ENCODE measurements at regions not wholly inside any gene's neighbourhood (a gene's known extent, or its start where the extent isn't known, plus 50 kb on each side); places are given as distances from the start of the nearest gene placed in this dataset.

DNA sequence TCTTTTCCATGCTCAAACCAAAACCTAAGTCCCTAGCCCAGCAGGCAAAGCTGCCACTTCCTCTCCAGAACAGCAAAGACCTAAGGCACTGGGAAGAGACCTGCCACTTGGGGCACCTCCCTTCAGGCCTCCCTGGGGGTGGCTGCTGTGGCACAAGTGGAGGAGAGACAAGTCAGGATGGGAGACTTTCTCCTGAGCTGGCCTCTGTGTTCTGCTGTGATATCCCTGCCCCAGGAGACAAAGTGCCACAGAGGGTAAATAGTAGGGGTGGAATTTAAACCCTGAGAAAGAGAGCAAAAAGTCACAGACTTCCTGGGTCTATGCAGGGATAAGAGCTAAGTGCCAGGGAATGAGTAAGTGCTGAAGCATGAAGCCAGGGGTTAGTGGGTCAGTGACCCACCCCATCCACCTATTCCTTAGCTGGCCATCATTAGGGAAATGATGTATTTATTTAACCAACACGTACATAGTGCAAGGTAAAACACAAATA is 84.2 kb downstream of the MRPL14 start (continued):
- TF ChIP-seq, protein P1, sequence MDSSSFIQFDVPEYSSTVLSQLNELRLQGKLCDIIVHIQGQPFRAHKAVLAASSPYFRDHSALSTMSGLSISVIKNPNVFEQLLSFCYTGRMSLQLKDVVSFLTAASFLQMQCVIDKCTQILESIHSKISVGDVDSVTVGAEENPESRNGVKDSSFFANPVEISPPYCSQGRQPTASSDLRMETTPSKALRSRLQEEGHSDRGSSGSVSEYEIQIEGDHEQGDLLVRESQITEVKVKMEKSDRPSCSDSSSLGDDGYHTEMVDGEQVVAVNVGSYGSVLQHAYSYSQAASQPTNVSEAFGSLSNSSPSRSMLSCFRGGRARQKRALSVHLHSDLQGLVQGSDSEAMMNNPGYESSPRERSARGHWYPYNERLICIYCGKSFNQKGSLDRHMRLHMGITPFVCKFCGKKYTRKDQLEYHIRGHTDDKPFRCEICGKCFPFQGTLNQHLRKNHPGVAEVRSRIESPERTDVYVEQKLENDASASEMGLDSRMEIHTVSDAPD (CRISPR knock-in tag; IDR thresholded peaks at IDR 0.05), result no peak
- TF ChIP-seq NFKB2 (CRISPR knock-in tag; IDR thresholded peaks at IDR 0.05; ENCODE audit: borderline replicate concordance) (0 out of 2 replicates have a peak, but pooled peaks have one; percentile 8), ZSCAN25 (CRISPR knock-in tag; IDR thresholded peaks at IDR 0.05) (no peak), ADNP (CRISPR knock-in tag; IDR thresholded peaks at IDR 0.05) (no peak), PPARG (CRISPR knock-in tag; conservative IDR thresholded peaks at IDR 0.05) (peak; percentile 69), ZNF749 (CRISPR knock-in tag; IDR thresholded peaks at IDR 0.05; ENCODE audit: borderline replicate concordance) (no peak), NCOA1 (CRISPR knock-in tag; IDR thresholded peaks at IDR 0.05) (no peak), KAT8 (CRISPR knock-in tag; IDR thresholded peaks at IDR 0.05) (no peak; the same call in 1 of the 2 replicates), ZNF570 (CRISPR knock-in tag; IDR thresholded peaks at IDR 0.05; ENCODE audit: borderline replicate concordance) (no peak), ZNF274 (CRISPR knock-in tag; IDR thresholded peaks at IDR 0.05) (no peak)
- TF ChIP-seq, protein P2, sequence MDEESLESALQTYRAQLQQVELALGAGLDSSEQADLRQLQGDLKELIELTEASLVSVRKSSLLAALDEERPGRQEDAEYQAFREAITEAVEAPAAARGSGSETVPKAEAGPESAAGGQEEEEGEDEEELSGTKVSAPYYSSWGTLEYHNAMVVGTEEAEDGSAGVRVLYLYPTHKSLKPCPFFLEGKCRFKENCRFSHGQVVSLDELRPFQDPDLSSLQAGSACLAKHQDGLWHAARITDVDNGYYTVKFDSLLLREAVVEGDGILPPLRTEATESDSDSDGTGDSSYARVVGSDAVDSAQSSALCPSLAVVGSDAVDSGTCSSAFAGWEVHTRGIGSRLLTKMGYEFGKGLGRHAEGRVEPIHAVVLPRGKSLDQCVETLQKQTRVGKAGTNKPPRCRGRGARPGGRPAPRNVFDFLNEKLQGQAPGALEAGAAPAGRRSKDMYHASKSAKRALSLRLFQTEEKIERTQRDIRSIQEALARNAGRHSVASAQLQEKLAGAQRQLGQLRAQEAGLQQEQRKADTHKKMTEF (CRISPR knock-in tag; IDR thresholded peaks at IDR 0.05), result no peak
- TF ChIP-seq, protein P3, sequence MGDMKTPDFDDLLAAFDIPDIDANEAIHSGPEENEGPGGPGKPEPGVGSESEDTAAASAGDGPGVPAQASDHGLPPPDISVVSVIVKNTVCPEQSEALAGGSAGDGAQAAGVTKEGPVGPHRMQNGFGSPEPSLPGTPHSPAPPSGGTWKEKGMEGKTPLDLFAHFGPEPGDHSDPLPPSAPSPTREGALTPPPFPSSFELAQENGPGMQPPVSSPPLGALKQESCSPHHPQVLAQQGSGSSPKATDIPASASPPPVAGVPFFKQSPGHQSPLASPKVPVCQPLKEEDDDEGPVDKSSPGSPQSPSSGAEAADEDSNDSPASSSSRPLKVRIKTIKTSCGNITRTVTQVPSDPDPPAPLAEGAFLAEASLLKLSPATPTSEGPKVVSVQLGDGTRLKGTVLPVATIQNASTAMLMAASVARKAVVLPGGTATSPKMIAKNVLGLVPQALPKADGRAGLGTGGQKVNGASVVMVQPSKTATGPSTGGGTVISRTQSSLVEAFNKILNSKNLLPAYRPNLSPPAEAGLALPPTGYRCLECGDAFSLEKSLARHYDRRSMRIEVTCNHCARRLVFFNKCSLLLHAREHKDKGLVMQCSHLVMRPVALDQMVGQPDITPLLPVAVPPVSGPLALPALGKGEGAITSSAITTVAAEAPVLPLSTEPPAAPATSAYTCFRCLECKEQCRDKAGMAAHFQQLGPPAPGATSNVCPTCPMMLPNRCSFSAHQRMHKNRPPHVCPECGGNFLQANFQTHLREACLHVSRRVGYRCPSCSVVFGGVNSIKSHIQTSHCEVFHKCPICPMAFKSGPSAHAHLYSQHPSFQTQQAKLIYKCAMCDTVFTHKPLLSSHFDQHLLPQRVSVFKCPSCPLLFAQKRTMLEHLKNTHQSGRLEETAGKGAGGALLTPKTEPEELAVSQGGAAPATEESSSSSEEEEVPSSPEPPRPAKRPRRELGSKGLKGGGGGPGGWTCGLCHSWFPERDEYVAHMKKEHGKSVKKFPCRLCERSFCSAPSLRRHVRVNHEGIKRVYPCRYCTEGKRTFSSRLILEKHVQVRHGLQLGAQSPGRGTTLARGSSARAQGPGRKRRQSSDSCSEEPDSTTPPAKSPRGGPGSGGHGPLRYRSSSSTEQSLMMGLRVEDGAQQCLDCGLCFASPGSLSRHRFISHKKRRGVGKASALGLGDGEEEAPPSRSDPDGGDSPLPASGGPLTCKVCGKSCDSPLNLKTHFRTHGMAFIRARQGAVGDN (CRISPR knock-in tag; IDR thresholded peaks at IDR 0.05), result 0 out of 2 replicates have a peak, but pooled peaks have one; percentile 24
- TF ChIP-seq, protein P4, sequence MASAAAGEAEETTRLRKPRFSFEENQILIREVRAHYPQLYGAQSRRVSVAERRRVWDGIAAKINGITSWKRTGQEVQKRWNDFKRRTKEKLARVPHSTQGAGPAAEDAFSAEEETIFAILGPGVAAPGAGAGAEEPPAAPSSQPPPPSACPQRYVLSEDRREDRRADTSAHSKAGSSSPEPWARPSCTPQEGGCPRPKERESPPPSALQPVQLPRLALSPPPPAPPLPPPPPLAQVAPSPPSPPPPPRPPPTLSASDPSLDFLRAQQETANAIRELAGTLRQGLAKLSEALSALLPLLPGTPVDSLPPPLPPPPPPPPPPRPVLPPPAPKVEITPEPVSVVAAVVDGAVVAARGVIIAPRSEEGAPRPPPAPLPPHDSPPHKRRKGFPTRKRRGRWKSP (CRISPR knock-in tag; IDR thresholded peaks at IDR 0.05), result no peak
- TF ChIP-seq, protein P5, sequence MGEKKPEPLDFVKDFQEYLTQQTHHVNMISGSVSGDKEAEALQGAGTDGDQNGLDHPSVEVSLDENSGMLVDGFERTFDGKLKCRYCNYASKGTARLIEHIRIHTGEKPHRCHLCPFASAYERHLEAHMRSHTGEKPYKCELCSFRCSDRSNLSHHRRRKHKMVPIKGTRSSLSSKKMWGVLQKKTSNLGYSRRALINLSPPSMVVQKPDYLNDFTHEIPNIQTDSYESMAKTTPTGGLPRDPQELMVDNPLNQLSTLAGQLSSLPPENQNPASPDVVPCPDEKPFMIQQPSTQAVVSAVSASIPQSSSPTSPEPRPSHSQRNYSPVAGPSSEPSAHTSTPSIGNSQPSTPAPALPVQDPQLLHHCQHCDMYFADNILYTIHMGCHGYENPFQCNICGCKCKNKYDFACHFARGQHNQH (CRISPR knock-in tag; IDR thresholded peaks at IDR 0.05), result no peak
- TF ChIP-seq, protein P6, sequence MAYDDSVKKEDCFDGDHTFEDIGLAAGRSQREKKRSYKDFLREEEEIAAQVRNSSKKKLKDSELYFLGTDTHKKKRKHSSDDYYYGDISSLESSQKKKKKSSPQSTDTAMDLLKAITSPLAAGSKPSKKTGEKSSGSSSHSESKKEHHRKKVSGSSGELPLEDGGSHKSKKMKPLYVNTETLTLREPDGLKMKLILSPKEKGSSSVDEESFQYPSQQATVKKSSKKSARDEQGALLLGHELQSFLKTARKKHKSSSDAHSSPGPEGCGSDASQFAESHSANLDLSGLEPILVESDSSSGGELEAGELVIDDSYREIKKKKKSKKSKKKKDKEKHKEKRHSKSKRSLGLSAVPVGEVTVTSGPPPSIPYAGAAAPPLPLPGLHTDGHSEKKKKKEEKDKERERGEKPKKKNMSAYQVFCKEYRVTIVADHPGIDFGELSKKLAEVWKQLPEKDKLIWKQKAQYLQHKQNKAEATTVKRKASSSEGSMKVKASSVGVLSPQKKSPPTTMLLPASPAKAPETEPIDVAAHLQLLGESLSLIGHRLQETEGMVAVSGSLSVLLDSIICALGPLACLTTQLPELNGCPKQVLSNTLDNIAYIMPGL (CRISPR knock-in tag; IDR thresholded peaks at IDR 0.05; ENCODE audit: borderline replicate concordance in 1 of 2, low read depth in 1 of 2), result no peak
- TF ChIP-seq, protein P7, sequence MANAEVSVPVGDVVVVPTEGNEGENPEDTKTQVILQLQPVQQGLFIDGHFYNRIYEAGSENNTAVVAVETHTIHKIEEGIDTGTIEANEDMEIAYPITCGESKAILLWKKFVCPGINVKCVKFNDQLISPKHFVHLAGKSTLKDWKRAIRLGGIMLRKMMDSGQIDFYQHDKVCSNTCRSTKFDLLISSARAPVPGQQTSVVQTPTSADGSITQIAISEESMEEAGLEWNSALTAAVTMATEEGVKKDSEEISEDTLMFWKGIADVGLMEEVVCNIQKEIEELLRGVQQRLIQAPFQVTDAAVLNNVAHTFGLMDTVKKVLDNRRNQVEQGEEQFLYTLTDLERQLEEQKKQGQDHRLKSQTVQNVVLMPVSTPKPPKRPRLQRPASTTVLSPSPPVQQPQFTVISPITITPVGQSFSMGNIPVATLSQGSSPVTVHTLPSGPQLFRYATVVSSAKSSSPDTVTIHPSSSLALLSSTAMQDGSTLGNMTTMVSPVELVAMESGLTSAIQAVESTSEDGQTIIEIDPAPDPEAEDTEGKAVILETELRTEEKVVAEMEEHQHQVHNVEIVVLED (CRISPR knock-in tag; IDR thresholded peaks at IDR 0.05; ENCODE audit: borderline replicate concordance), result 0 out of 2 replicates have a peak, but pooled peaks have one; percentile 33
